ENCODE measurements at regions not wholly inside any gene's neighbourhood (a gene's known extent, or its start where the extent isn't known, plus 50 kb on each side); places are given as distances from the start of the nearest gene placed in this dataset.

DNA sequence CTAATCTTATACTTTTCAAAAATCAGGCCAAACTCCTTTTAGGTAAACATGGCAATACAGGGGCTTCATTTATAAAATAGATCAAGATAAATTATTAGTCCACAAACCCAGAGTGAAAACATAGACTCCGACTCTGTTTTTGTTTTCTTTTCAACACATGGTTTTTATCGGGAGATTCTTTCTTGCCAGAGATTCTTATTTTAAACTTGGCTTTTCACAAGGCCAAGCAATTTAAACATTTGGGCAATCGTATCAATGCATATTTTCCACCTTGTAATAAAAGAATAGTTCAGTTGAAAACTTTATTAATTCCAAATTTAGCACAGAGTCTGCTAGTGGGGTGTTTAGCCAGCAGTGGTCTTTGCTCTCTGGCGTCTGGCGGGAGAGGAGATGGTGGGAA, 71.9 kb downstream of the SOX11 start:
- Mint-ChIP-seq H3K4me3 (no peak overlapping the region), H3K27me3 (ENCODE audit: low read depth, poor library complexity) (peaks cover 9% of the 10 kb centered on the region), H3K27ac (no peak overlapping the region), H3K36me3 (ENCODE audit: low read depth) (no peaks in the 10 kb centered on the region), H3K9me3 (no peaks in the 10 kb centered on the region), H3K4me1 (peaks cover 25% of the 10 kb centered on the region)
- TF ChIP-seq, protein P1, sequence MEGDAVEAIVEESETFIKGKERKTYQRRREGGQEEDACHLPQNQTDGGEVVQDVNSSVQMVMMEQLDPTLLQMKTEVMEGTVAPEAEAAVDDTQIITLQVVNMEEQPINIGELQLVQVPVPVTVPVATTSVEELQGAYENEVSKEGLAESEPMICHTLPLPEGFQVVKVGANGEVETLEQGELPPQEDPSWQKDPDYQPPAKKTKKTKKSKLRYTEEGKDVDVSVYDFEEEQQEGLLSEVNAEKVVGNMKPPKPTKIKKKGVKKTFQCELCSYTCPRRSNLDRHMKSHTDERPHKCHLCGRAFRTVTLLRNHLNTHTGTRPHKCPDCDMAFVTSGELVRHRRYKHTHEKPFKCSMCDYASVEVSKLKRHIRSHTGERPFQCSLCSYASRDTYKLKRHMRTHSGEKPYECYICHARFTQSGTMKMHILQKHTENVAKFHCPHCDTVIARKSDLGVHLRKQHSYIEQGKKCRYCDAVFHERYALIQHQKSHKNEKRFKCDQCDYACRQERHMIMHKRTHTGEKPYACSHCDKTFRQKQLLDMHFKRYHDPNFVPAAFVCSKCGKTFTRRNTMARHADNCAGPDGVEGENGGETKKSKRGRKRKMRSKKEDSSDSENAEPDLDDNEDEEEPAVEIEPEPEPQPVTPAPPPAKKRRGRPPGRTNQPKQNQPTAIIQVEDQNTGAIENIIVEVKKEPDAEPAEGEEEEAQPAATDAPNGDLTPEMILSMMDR (IDR thresholded peaks at IDR 0.05): no peak
- DNase-seq: no peak

DNA sequence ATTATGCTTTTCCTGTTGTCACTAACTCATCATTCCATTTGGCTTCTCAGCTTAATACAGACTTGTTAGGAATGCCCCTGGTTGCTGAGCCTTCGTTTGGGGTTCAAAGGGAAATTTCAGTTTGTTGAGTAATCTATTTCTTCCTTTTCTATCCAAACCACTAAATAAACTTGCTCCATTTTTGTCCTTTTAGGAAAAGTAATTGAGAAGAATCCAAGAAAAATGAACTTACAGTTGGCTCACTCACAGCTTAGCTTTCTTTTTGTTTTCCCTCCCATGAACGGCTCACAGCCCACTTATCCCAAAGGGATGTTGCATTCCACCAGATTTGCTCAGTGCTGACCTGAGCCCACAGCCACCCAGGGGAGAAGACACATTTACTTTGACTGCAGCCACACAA, 73.9 kb downstream of the SOX11 start:
- TF ChIP-seq, protein P1 (IDR thresholded peaks at IDR 0.05): no peak
- H3K36me3 Mint-ChIP-seq (ENCODE audit: low read depth): no peaks in the 10 kb centered on the region
- peaks cover 9% of the 10 kb centered on the region for H3K27me3 Mint-ChIP-seq (ENCODE audit: low read depth, poor library complexity)
- no peak for DNase-seq
- peaks cover 19% of the 10 kb centered on the region for H3K4me1 Mint-ChIP-seq
- no peaks in the 10 kb centered on the region for H3K9me3 Mint-ChIP-seq
- H3K4me3 Mint-ChIP-seq: no peak overlapping the region
- no peak overlapping the region for H3K27ac Mint-ChIP-seq

DNA sequence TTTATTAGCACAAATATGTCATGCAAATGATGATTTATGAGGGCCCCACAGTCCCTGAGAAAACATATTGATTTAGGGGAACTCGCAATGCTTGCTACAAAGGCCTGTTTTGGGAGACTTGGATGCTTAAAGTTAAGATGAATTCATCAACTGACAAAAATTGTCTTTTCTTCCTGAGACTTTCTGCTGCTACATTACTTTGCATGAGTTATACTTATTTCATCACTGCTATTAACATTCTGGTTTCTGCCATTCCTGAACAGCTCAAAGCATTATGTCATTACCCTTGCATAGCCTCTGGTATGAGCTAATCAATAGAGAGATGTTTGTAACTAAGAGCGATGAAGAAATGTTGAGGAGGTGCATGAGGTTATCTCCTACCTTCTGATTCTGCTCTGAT, 74.4 kb downstream of the SOX11 start:
- Mint-ChIP-seq H3K27ac (no peak overlapping the region), H3K36me3 (ENCODE audit: low read depth) (no peaks in the 10 kb centered on the region), H3K4me3 (no peak overlapping the region), H3K27me3 (ENCODE audit: low read depth, poor library complexity) (peaks cover 9% of the 10 kb centered on the region), H3K9me3 (no peaks in the 10 kb centered on the region), H3K4me1 (peaks cover 19% of the 10 kb centered on the region)
- TF ChIP-seq, protein P1 (IDR thresholded peaks at IDR 0.05): no peak
- no peak for DNase-seq

DNA sequence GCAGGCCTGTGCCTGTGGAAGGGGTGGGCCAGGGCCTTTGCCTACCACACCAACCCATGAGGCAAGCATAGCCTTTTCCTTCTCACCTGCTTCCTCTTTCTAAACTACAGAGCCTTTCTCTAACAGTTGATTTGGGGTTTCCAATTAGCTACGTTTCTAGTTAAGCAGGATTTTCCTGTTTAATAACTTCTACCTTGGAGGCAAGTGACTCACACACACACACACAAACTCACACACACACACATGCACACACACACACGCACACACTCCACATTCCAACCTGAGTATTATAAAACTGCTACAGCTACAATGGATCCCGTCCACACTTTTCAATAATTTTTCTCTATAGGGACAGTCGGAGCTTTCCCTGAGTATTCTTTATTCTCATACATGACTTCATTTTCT, 84.9 kb downstream of the SOX11 start:
- Mint-ChIP-seq H3K4me3 (no peak overlapping the region), H3K4me1 (no peaks in the 10 kb centered on the region), H3K27ac (no peak overlapping the region), H3K27me3 (ENCODE audit: low read depth, poor library complexity) (no peaks in the 10 kb centered on the region), H3K9me3 (peaks cover 4% of the 10 kb centered on the region), H3K36me3 (ENCODE audit: low read depth) (no peaks in the 10 kb centered on the region)
- DNase-seq: no peak
- TF ChIP-seq, protein P1 (IDR thresholded peaks at IDR 0.05): no peak

DNA sequence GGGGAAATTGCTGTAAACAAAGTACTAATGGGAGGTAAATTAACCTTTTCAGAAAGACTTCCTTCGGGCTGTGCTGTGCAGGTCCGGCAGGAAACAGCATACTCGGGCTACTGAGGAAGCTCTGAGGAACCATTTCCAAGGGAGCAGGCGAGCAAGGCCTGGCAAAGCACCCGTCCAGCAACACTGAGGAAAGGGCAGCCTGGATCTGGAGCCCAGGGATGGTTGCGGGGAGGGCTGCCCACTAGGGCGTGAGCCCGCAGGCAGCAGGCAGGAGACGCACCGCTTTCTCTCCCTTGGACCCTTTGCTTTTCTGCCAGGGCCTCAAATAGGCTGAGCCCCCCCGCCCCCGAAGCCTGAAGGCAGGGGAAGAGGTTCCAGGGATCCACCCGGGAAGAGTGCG, 89.5 kb downstream of the SOX11 start:
- Mint-ChIP-seq H3K36me3 (ENCODE audit: low read depth) (no peaks in the 10 kb centered on the region), H3K27ac (no peak overlapping the region), H3K4me1 (no peaks in the 10 kb centered on the region), H3K9me3 (peaks cover 14% of the 10 kb centered on the region), H3K27me3 (ENCODE audit: low read depth, poor library complexity) (no peaks in the 10 kb centered on the region), H3K4me3 (no peak overlapping the region)
- TF ChIP-seq, protein P1 (IDR thresholded peaks at IDR 0.05): no peak
- DNase-seq: no peak

DNA sequence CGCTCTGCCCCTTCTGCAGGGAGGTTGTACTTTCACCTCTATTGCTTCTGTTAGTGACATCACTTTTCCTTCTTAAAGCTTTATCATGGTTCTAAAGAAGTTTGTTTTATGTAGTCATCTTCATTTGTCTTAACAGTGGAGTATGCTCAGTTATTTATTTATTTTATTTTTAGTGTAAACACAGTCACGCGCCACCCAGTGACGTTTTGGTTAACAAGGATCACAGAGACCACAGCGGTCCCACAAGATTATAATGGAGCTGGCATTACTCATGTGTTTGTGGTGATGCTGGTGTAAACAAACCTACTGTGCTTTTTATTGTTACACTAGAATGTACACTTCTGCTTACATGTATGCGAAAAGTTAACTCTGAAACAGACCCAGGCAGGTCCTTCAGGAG, 89.9 kb downstream of the SOX11 start:
- no peak overlapping the region for H3K4me3 Mint-ChIP-seq
- no peak overlapping the region for H3K27ac Mint-ChIP-seq
- no peaks in the 10 kb centered on the region for H3K36me3 Mint-ChIP-seq (ENCODE audit: low read depth)
- H3K4me1 Mint-ChIP-seq: no peaks in the 10 kb centered on the region
- TF ChIP-seq, protein P1 (IDR thresholded peaks at IDR 0.05): no peak
- H3K27me3 Mint-ChIP-seq (ENCODE audit: low read depth, poor library complexity): no peaks in the 10 kb centered on the region
- peaks cover 19% of the 10 kb centered on the region for H3K9me3 Mint-ChIP-seq
- DNase-seq: no peak
